OCI-LY3 (cell line): ENCODE measurements at regions not wholly inside any gene's neighbourhood (a gene's known extent, or its start where the extent isn't known, plus 50 kb on each side); places are given as distances from the start of the nearest gene placed in this dataset.

ENCODE experiments used
- CTCF ChIP-seq: fragments of 200-600, 300-600 bp; sonication (generic); IDR thresholded peaks from 2 replicates; pipeline ENCODE4 v1.5.1; 2014; ENCODE audit warnings: antibody characterized with exemption, low read length, low read depth
- EZH2phosphoT487 ChIP-seq: fragments of 200-600 bp; shearing (Covaris generic); IDR thresholded peaks from 2 replicates; pipeline ENCODE4 v1.6.1; 2018; ENCODE audit warnings: antibody characterized with exemption, mixed run types, low read depth

GRCh38 chr21:41079159-41079558, 88.8 kb upstream of the BACE2 start:
- no peak for TF ChIP-seq CTCF
- TF ChIP-seq EZH2phosphoT487: no peak
